ENCODE measurements at regions not wholly inside any gene's neighbourhood (a gene's known extent, or its start where the extent isn't known, plus 50 kb on each side); places are given as distances from the start of the nearest gene placed in this dataset.

- TF ChIP-seq, protein P1, sequence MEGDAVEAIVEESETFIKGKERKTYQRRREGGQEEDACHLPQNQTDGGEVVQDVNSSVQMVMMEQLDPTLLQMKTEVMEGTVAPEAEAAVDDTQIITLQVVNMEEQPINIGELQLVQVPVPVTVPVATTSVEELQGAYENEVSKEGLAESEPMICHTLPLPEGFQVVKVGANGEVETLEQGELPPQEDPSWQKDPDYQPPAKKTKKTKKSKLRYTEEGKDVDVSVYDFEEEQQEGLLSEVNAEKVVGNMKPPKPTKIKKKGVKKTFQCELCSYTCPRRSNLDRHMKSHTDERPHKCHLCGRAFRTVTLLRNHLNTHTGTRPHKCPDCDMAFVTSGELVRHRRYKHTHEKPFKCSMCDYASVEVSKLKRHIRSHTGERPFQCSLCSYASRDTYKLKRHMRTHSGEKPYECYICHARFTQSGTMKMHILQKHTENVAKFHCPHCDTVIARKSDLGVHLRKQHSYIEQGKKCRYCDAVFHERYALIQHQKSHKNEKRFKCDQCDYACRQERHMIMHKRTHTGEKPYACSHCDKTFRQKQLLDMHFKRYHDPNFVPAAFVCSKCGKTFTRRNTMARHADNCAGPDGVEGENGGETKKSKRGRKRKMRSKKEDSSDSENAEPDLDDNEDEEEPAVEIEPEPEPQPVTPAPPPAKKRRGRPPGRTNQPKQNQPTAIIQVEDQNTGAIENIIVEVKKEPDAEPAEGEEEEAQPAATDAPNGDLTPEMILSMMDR (IDR thresholded peaks at IDR 0.05; ENCODE audit: poor library complexity): no peak
- TF ChIP-seq EZH2 (IDR thresholded peaks at IDR 0.05; ENCODE audit: borderline replicate concordance): no peak
Measured at GRCh38 chr12:92995258-92995903, 66.3 kb upstream of the EEA1 start.
